Activated naive CD4-positive, alpha-beta T cell treated with Interleukin-2 at 50 U/mL for 16 hours (primary cell): ENCODE measurements at regions not wholly inside any gene's neighbourhood (a gene's known extent, or its start where the extent isn't known, plus 50 kb on each side); places are given as distances from the start of the nearest gene placed in this dataset.
"Not testable (repeated sequence)": the region's sequence is repeated elsewhere in the genome, so short reads cannot be mapped to it uniquely, and the experiment has no call there.

Source experiments
- DNase-seq: peaks from one replicate; pipeline ENCODE4 v3.0.0-alpha.2; 2020

- no peak for DNase-seq
These were observed 255.2 kb downstream of the MDFIC start for GRCh38 chr7:115177103-115177502.

- DNase-seq, result not testable (repeated sequence)
These were observed 250.5 kb downstream of the MDFIC start for GRCh38 chr7:115172397-115172796.

GRCh38 chr7:115153769-115154477 is 232.0 kb downstream of the MDFIC start:
- DNase-seq, result no peak

GRCh38 chr7:115153176-115153575 is 231.3 kb downstream of the MDFIC start:
- no peak for DNase-seq

GRCh38 chr7:115146148-115146547 is 224.3 kb downstream of the MDFIC start:
- DNase-seq, result no peak

- DNase-seq, result no peak
These were observed 223.6 kb downstream of the MDFIC start for GRCh38 chr7:115145512-115145911.

- DNase-seq, result no peak
These were observed 215.9 kb downstream of the MDFIC start for GRCh38 chr7:115137816-115138215.

- DNase-seq, result no peak
These were observed 215.0 kb downstream of the MDFIC start for GRCh38 chr7:115136796-115137443.

GRCh38 chr7:115135769-115136410 is 214.0 kb downstream of the MDFIC start:
- no peak for DNase-seq

- DNase-seq, result no peak
These were observed 213.3 kb downstream of the MDFIC start for GRCh38 chr7:115135146-115135545.

- DNase-seq, result no peak
These were observed 211.4 kb downstream of the MDFIC start for GRCh38 chr7:115133248-115133647.

- DNase-seq, result no peak
These were observed 210.2 kb downstream of the MDFIC start for GRCh38 chr7:115132096-115132495.

GRCh38 chr7:115128154-115128553 is 206.3 kb downstream of the MDFIC start:
- no peak for DNase-seq

GRCh38 chr7:115127399-115128021 is 205.6 kb downstream of the MDFIC start:
- DNase-seq, result no peak

GRCh38 chr7:115125750-115126149 is 203.9 kb downstream of the MDFIC start:
- no peak for DNase-seq

GRCh38 chr7:115125312-115125711 is 203.4 kb downstream of the MDFIC start:
- DNase-seq, result no peak

- no peak for DNase-seq
These were observed 202.6 kb downstream of the MDFIC start for GRCh38 chr7:115124409-115124939.

GRCh38 chr7:115123441-115123840 is 201.5 kb downstream of the MDFIC start:
- no peak for DNase-seq

GRCh38 chr7:115122388-115122787 is 200.5 kb downstream of the MDFIC start:
- DNase-seq, result no peak

GRCh38 chr7:115117748-115118147 is 195.9 kb downstream of the MDFIC start:
- DNase-seq, result no peak

- no peak for DNase-seq
These were observed 195.2 kb downstream of the MDFIC start for GRCh38 chr7:115116773-115117715.

GRCh38 chr7:115113776-115114175 is 191.9 kb downstream of the MDFIC start:
- no peak for DNase-seq
